ENCODE measurements at regions not wholly inside any gene's neighbourhood (a gene's known extent, or its start where the extent isn't known, plus 50 kb on each side); places are given as distances from the start of the nearest gene placed in this dataset.
"Not testable (repeated sequence)": the region's sequence is repeated elsewhere in the genome, so short reads cannot be mapped to it uniquely, and the experiment has no call there.

DNA sequence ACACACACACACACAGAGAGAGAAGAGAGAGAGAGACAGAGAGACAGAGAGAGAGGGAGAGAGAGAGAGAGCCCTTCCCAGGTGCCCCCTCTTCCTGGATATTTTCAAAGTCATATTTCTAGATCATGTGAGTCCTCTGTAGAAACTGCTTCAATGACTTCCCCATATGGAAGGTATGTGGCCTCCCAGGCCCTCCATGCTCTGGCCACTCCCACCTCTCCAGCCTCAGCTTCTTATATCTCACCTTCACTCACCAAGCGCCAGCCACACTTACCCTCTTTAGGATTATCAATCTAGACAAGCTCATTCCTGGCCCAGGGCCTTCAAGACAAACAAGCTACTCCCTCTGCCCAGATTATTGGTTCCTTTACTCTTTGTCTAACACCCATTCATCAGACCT, 259.7 kb downstream of the MTERF1 start:
- Mint-ChIP-seq H3K4me1 (ENCODE audit: low read depth) (no peaks in the 10 kb centered on the region), H3K9me3 (ENCODE audit: low read depth) (no peaks in the 10 kb centered on the region), H3K36me3 (ENCODE audit: low read depth) (no peaks in the 10 kb centered on the region)

DNA sequence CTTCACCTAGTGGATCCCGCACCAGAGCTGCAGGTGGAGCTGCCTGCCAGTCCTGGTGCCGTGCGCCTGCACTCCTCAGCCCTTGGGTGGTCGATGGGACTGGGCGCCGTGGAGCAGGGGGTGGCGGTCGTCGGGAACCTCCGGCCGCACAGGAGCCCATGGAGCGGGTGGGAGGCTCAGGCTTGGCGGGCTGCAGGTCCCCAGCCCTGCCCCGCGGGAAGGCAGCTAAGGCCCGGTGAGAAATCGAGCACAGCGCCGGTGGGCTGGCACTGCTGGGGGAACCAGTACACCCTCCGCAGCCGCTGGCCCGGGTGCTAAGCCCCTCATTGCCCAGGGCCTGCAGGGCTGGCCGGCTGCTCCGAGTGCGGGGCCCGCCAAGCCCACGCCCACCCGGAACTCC, 253.2 kb downstream of the MTERF1 start:
- not testable (repeated sequence) for H3K36me3 Mint-ChIP-seq (ENCODE audit: low read depth); H3K4me3 Mint-ChIP-seq (ENCODE audit: unreplicated experiment); H3K27ac Mint-ChIP-seq (ENCODE audit: unreplicated experiment); H3K27me3 Mint-ChIP-seq (ENCODE audit: low read depth); DNase-seq (ENCODE audit: low spot score); H3K9me3 Mint-ChIP-seq (ENCODE audit: low read depth)
- peaks cover 13% of the 10 kb centered on the region for H3K4me1 Mint-ChIP-seq (ENCODE audit: low read depth)

More for the DNA sequence above, 259.7 kb downstream of the MTERF1 start:
- Mint-ChIP-seq H3K27ac (ENCODE audit: unreplicated experiment) (no peak overlapping the region), H3K27me3 (ENCODE audit: low read depth) (no peaks in the 10 kb centered on the region), H3K4me3 (ENCODE audit: unreplicated experiment) (no peak overlapping the region)
- TF ChIP-seq, protein P1, sequence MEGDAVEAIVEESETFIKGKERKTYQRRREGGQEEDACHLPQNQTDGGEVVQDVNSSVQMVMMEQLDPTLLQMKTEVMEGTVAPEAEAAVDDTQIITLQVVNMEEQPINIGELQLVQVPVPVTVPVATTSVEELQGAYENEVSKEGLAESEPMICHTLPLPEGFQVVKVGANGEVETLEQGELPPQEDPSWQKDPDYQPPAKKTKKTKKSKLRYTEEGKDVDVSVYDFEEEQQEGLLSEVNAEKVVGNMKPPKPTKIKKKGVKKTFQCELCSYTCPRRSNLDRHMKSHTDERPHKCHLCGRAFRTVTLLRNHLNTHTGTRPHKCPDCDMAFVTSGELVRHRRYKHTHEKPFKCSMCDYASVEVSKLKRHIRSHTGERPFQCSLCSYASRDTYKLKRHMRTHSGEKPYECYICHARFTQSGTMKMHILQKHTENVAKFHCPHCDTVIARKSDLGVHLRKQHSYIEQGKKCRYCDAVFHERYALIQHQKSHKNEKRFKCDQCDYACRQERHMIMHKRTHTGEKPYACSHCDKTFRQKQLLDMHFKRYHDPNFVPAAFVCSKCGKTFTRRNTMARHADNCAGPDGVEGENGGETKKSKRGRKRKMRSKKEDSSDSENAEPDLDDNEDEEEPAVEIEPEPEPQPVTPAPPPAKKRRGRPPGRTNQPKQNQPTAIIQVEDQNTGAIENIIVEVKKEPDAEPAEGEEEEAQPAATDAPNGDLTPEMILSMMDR (IDR thresholded peaks at IDR 0.05) = no peak
- no peak for DNase-seq (ENCODE audit: low spot score)

DNA sequence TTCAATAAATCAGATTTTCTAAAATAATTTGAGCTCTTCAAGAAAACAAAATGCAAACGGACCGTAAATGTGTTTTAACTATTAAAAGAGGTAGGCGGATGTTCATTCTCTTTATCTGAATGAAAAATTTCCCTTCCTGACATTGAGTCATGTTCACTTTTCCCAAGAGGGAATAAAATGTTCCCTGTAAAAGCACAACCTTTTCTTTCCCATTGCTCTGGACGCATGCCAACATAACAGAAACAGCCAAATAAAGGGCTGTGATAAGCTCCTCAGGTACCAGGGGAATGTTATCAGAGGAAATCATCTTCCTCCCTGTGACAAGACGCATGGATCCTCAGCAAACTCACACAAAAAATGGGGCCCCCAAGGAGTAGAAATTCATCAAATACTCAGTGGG, 251.8 kb downstream of the MTERF1 start:
- H3K36me3 Mint-ChIP-seq (ENCODE audit: low read depth) = no peaks in the 10 kb centered on the region
- TF ChIP-seq, protein P1 (IDR thresholded peaks at IDR 0.05) = no peak
- no peaks in the 10 kb centered on the region for H3K27me3 Mint-ChIP-seq (ENCODE audit: low read depth)
- no peak overlapping the region for H3K4me3 Mint-ChIP-seq (ENCODE audit: unreplicated experiment)
- peaks cover 13% of the 10 kb centered on the region for H3K4me1 Mint-ChIP-seq (ENCODE audit: low read depth)
- no peak overlapping the region for H3K27ac Mint-ChIP-seq (ENCODE audit: unreplicated experiment)
- no peaks in the 10 kb centered on the region for H3K9me3 Mint-ChIP-seq (ENCODE audit: low read depth)
- no peak for DNase-seq (ENCODE audit: low spot score)

DNA sequence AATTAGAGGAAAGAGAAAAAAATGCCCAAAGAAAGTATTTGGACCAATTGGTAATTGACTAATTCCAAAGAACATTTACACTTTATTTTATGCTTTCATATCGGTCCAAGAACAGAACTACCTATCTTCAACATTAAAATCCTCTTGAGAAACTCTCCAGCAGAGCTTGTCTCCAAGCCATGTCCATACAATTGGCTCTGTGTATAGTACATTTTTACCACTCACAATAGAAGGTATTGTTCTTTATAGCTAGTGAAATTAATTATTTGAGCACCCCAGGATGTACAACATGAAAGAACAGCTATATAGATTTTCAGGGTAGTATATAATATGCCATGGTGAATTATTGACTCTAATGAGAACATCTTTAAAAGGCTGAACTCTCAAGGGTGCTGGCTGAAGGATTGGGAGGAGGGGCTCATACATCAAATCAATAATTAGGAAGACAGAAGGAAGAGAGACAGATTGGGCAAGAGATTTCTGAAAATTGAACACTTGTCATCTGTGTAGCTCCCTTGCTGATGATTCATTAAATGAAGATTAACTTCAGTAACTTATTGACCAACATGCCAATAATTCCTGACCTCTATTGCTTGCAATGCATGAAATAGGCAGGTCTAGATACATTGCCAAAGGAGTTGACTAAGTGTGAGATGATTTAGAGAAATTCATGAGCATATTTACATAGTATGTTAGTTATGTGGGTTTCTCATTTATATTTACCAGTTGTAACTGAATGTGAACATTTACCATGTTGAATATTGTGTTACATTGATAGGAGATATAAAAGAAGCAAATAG, 249.7 kb downstream of the MTERF1 start:
- Mint-ChIP-seq H3K27ac (ENCODE audit: unreplicated experiment) (no peak overlapping the region), H3K36me3 (ENCODE audit: low read depth) (no peaks in the 10 kb centered on the region), H3K9me3 (ENCODE audit: low read depth) (no peaks in the 10 kb centered on the region), H3K4me3 (ENCODE audit: unreplicated experiment) (no peak overlapping the region), H3K4me1 (ENCODE audit: low read depth) (peaks cover 13% of the 10 kb centered on the region), H3K27me3 (ENCODE audit: low read depth) (no peaks in the 10 kb centered on the region)
- no peak for DNase-seq (ENCODE audit: low spot score)
- TF ChIP-seq, protein P1 (IDR thresholded peaks at IDR 0.05) = no peak

DNA sequence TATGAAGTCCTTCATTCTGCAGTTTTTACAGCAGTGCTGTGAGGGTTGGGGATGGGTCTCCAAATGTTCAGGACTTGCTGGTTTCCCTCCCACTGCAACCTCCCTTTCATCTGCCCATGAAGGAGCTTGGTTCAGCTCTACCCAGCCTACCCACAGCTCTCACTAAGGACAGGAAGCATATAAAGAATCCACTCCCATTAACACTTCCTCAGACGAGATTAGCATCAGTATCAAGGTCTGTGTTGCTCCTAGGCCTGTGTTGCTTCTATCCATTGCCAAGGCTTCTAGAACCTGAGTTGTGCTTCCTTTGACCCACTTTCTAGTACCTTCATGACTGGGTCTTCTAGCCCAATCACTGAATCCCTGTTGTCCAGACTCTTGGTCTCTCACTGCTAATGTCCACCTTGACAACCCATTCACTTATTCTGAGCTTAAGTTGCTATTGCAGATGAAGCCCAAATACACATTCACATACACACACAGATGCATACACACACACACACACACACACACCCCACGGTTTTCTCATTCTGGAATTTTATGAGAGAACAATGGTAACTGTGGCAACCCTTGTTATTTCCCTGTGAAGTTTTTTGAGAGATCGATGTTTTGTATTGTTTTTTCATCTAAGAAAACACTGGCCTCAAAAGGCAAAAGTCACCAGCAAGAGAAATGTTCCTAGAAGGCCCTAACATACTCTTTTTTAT, 248.1 kb downstream of the MTERF1 start:
- no peak overlapping the region for H3K27ac Mint-ChIP-seq (ENCODE audit: unreplicated experiment)

More for the DNA sequence above, 248.1 kb downstream of the MTERF1 start:
- Mint-ChIP-seq H3K4me1 (ENCODE audit: low read depth) (peaks cover 13% of the 10 kb centered on the region), H3K36me3 (ENCODE audit: low read depth) (no peaks in the 10 kb centered on the region), H3K4me3 (ENCODE audit: unreplicated experiment) (no peak overlapping the region), H3K27me3 (ENCODE audit: low read depth) (no peaks in the 10 kb centered on the region), H3K9me3 (ENCODE audit: low read depth) (no peaks in the 10 kb centered on the region)
- DNase-seq (ENCODE audit: low spot score) = no peak
- TF ChIP-seq, protein P1 (IDR thresholded peaks at IDR 0.05) = no peak

Measured in chondrocyte (in vitro differentiated cells).